ENCODE measurements at regions not wholly inside any gene's neighbourhood (a gene's known extent, or its start where the extent isn't known, plus 50 kb on each side); places are given as distances from the start of the nearest gene placed in this dataset.

- no TSS peak for BruUV-seq (replicated peaks)
- H3K36me3 Mint-ChIP-seq (ENCODE audit: insufficient read depth, unreplicated experiment), result no peaks in the 10 kb centered on the region
- ChIA-PET CTCF (interaction anchor here (0.6 to 0.7 kb wide), 2 partner anchors 13 to 16 kb away, joined by 3 to 4 read pairs; no protein-coding TSS in a partner anchor), POLR2A (no interaction called here)
- intact Hi-C loops (cut with micrococcal nuclease), result no loop called here
- no peaks in the 10 kb centered on the region for H3K27me3 Mint-ChIP-seq (ENCODE audit: insufficient read depth, unreplicated experiment)
- no peaks in the 10 kb centered on the region for H3K4me1 Mint-ChIP-seq (ENCODE audit: insufficient read depth, unreplicated experiment)
- H3K9me3 Mint-ChIP-seq (ENCODE audit: unreplicated experiment), result no peaks in the 10 kb centered on the region
- TF ChIP-seq, protein P1, sequence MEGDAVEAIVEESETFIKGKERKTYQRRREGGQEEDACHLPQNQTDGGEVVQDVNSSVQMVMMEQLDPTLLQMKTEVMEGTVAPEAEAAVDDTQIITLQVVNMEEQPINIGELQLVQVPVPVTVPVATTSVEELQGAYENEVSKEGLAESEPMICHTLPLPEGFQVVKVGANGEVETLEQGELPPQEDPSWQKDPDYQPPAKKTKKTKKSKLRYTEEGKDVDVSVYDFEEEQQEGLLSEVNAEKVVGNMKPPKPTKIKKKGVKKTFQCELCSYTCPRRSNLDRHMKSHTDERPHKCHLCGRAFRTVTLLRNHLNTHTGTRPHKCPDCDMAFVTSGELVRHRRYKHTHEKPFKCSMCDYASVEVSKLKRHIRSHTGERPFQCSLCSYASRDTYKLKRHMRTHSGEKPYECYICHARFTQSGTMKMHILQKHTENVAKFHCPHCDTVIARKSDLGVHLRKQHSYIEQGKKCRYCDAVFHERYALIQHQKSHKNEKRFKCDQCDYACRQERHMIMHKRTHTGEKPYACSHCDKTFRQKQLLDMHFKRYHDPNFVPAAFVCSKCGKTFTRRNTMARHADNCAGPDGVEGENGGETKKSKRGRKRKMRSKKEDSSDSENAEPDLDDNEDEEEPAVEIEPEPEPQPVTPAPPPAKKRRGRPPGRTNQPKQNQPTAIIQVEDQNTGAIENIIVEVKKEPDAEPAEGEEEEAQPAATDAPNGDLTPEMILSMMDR (IDR thresholded peaks at IDR 0.05; ENCODE audit: unreplicated experiment), result no peak
- no peak for DNase-seq (ENCODE audit: unreplicated experiment)
- H3K27ac Mint-ChIP-seq (ENCODE audit: low read depth, unreplicated experiment), result no peak overlapping the region
- no peak overlapping the region for H3K4me3 Mint-ChIP-seq (ENCODE audit: unreplicated experiment)
These were observed 223.8 kb upstream of the TMTC4 start for GRCh38 chr13:100898431-100898830.

- no peaks in the 10 kb centered on the region for H3K36me3 Mint-ChIP-seq (ENCODE audit: insufficient read depth, unreplicated experiment)
These were observed 221.1 kb upstream of the TMTC4 start for GRCh38 chr13:100895651-100896050.

GRCh38 chr13:100892981-100893380, 218.4 kb upstream of the TMTC4 start:
- Mint-ChIP-seq H3K36me3 (ENCODE audit: insufficient read depth, unreplicated experiment) (no peaks in the 10 kb centered on the region), H3K9me3 (ENCODE audit: unreplicated experiment) (no peaks in the 10 kb centered on the region), H3K27ac (ENCODE audit: low read depth, unreplicated experiment) (no peak overlapping the region), H3K4me3 (ENCODE audit: unreplicated experiment) (no peak overlapping the region), H3K27me3 (ENCODE audit: insufficient read depth, unreplicated experiment) (no peaks in the 10 kb centered on the region), H3K4me1 (ENCODE audit: insufficient read depth, unreplicated experiment) (peaks cover under 1% of the 10 kb centered on the region)
- intact Hi-C loops (cut with micrococcal nuclease), result no loop called here
- DNase-seq (ENCODE audit: unreplicated experiment), result no peak
- CTCF ChIA-PET, result interaction anchor here (0.5 kb wide), 1 partner anchor 290 kb away, joined by 4 read pairs; no protein-coding TSS in a partner anchor
- BruUV-seq (replicated peaks), result no TSS peak
- POLR2A ChIA-PET, result no interaction called here
- TF ChIP-seq, protein P1 (IDR thresholded peaks at IDR 0.05; ENCODE audit: unreplicated experiment), result no peak

More at GRCh38 chr13:100895651-100896050, 221.1 kb upstream of the TMTC4 start:
- CTCF ChIA-PET, result interaction anchor here (1.0 kb wide), 1 partner anchor 11 kb away, joined by 4 read pairs; no protein-coding TSS in a partner anchor
- Mint-ChIP-seq H3K9me3 (ENCODE audit: unreplicated experiment) (no peaks in the 10 kb centered on the region), H3K27me3 (ENCODE audit: insufficient read depth, unreplicated experiment) (no peaks in the 10 kb centered on the region), H3K4me1 (ENCODE audit: insufficient read depth, unreplicated experiment) (no peaks in the 10 kb centered on the region), H3K4me3 (ENCODE audit: unreplicated experiment) (no peak overlapping the region), H3K27ac (ENCODE audit: low read depth, unreplicated experiment) (no peak overlapping the region)
- intact Hi-C loops (cut with micrococcal nuclease), result no loop called here
- no TSS peak for BruUV-seq (replicated peaks)
- POLR2A ChIA-PET, result no interaction called here
- no peak for DNase-seq (ENCODE audit: unreplicated experiment)
- TF ChIP-seq, protein P1 (IDR thresholded peaks at IDR 0.05; ENCODE audit: unreplicated experiment), result no peak

- Mint-ChIP-seq H3K27ac (ENCODE audit: low read depth, unreplicated experiment) (no peak overlapping the region), H3K27me3 (ENCODE audit: insufficient read depth, unreplicated experiment) (no peaks in the 10 kb centered on the region), H3K36me3 (ENCODE audit: insufficient read depth, unreplicated experiment) (no peaks in the 10 kb centered on the region), H3K4me3 (ENCODE audit: unreplicated experiment) (no peak overlapping the region), H3K4me1 (ENCODE audit: insufficient read depth, unreplicated experiment) (peaks cover 13% of the 10 kb centered on the region), H3K9me3 (ENCODE audit: unreplicated experiment) (no peaks in the 10 kb centered on the region)
- intact Hi-C loops (cut with micrococcal nuclease), result no loop called here
- BruUV-seq (replicated peaks), result no TSS peak
- POLR2A ChIA-PET, result no interaction called here
- CTCF ChIA-PET, result interaction anchor here (1.0 kb wide), 1 partner anchor 10 kb away, joined by 4 read pairs; no protein-coding TSS in a partner anchor
- TF ChIP-seq, protein P1 (IDR thresholded peaks at IDR 0.05; ENCODE audit: unreplicated experiment), result no peak
- no peak for DNase-seq (ENCODE audit: unreplicated experiment)
These were observed 216.1 kb upstream of the TMTC4 start for GRCh38 chr13:100890645-100891044.
